ENCODE measurements at regions not wholly inside any gene's neighbourhood (a gene's known extent, or its start where the extent isn't known, plus 50 kb on each side); places are given as distances from the start of the nearest gene placed in this dataset.

- Histone ChIP-seq H3K9me3 (peaks cover 0 to 4% (median 0%) of the 10 kb centered on the region in 4 donors), H3K36me3 (no peaks in the 10 kb centered on the region), H3K27me3 (no peaks in the 10 kb centered on the region), H3K4me1 (no peaks in the 10 kb centered on the region), H3K27ac (no peak overlapping the region), H3K4me3 (no peak overlapping the region)
- DNase-seq (ENCODE audit: low spot score in 2 of 2) = no peak
- TF ChIP-seq POLR2A (IDR thresholded peaks at IDR 0.05) (no peak), CTCF (IDR thresholded peaks at IDR 0.05) (no peak), EP300 (IDR thresholded peaks at IDR 0.05) (no peak)
- WGBS, 2 donors = 70 to 73% methylated on average over 7 of the region's 7 CpGs
Measured at GRCh38 chr5:23169660-23170416, 316.7 kb upstream of the CDH12 start.

- H3K4me1 ChIP-seq = no peaks in the 10 kb centered on the region
- no peak overlapping the region for H3K27ac ChIP-seq
- no peaks in the 10 kb centered on the region for H3K36me3 ChIP-seq
- no peak overlapping the region for H3K4me3 ChIP-seq
- TF ChIP-seq EP300 (IDR thresholded peaks at IDR 0.05) = no peak
- no peak for TF ChIP-seq CTCF (IDR thresholded peaks at IDR 0.05)
- TF ChIP-seq POLR2A (IDR thresholded peaks at IDR 0.05) = no peak
- H3K9me3 ChIP-seq = no peaks in the 10 kb centered on the region
- no peaks in the 10 kb centered on the region for H3K27me3 ChIP-seq
- DNase-seq (ENCODE audit: low spot score in 2 of 2) = no peak
Measured at GRCh38 chr5:23164971-23165370, 311.8 kb upstream of the CDH12 start.

DNA sequence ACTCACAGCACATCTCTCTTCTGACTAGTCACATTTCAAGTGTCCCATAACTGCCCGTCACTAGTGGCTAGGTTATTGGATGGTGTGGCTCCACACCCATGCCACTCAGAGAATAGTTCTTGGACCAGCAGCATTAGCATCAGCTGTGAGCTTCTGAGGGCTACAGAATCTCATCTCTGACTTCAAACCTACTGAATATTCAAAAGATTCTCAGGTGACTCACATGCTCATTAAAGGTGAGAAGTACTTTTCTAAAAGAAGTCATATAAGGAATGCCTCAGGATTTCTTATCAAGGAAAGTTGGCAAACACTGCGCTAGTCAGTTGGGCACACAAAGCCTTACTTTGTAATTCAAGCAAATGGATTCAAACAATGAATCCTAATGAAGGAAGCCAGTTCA is 305.0 kb upstream of the CDH12 start:
- Histone ChIP-seq H3K27ac (no peak overlapping the region), H3K36me3 (no peaks in the 10 kb centered on the region), H3K4me1 (no peaks in the 10 kb centered on the region), H3K9me3 (no peaks in the 10 kb centered on the region), H3K4me3 (no peak overlapping the region), H3K27me3 (no peaks in the 10 kb centered on the region)
- no peak for TF ChIP-seq POLR2A (IDR thresholded peaks at IDR 0.05)
- TF ChIP-seq CTCF (IDR thresholded peaks at IDR 0.05) = no peak
- TF ChIP-seq EP300 (IDR thresholded peaks at IDR 0.05) = no peak
- WGBS, 2 donors = 76 to 82% methylated on average over 2 of the region's 2 CpGs
- DNase-seq (ENCODE audit: low spot score in 2 of 2) = no peak

DNA sequence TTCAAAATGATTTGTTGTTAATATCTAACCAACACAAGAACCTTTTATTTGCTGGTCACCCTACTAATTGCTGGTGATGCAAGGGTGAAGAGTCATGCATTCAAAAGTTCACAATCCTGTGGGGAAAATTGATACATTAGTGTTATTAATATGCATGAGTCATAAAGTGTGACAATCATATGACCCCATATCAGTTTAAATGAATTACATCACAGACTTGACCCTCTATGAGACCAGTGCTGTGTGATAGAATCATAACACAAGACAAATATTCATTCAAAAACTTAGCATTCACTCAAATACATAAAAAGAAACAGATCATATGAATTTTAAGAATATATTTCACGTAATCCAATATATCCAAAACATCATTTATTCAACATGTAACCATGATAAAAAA is 304.6 kb upstream of the CDH12 start:
- WGBS, 2 donors = 84 to 89% methylated on average over 1 of the region's 1 CpG
- Histone ChIP-seq H3K27ac (no peak overlapping the region), H3K9me3 (no peaks in the 10 kb centered on the region), H3K36me3 (no peaks in the 10 kb centered on the region), H3K4me1 (no peaks in the 10 kb centered on the region), H3K4me3 (no peak overlapping the region), H3K27me3 (no peaks in the 10 kb centered on the region)
- TF ChIP-seq CTCF (IDR thresholded peaks at IDR 0.05) (no peak), EP300 (IDR thresholded peaks at IDR 0.05) (no peak), POLR2A (IDR thresholded peaks at IDR 0.05) (no peak)
- no peak for DNase-seq (ENCODE audit: low spot score in 2 of 2)

DNA sequence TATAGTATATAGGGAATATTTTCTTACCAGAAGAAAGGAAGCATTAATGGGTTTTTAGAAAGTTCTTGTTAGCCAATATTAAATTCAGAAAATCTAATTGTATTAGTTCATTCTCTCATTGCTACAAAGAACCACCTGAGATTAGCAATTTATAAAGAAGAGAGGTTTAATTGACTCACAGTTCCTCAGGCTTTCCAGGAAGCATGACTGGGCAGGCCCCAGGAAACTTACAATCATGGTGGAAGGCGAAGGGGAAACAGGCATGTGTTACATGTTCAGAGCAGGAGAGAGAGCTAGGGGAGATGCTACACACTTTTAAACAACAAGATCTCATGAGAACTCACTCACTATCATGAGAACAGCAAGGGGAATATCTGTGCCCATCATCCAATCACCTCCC is 304.0 kb upstream of the CDH12 start:
- TF ChIP-seq CTCF (IDR thresholded peaks at IDR 0.05) (no peak), EP300 (IDR thresholded peaks at IDR 0.05) (no peak), POLR2A (IDR thresholded peaks at IDR 0.05) (no peak)
- H3K27ac ChIP-seq = no peak overlapping the region
- no peak overlapping the region for H3K4me3 ChIP-seq
- H3K9me3 ChIP-seq = no peaks in the 10 kb centered on the region
- no peak for DNase-seq (ENCODE audit: low spot score in 2 of 2)
- H3K36me3 ChIP-seq = no peaks in the 10 kb centered on the region
- no peaks in the 10 kb centered on the region for H3K27me3 ChIP-seq
- H3K4me1 ChIP-seq = no peaks in the 10 kb centered on the region
- 87 to 96% methylated on average over 1 of the region's 1 CpG for WGBS, 2 donors
